Muscle of arm (tissue), 1 donor: ENCODE measurements at regions not wholly inside any gene's neighbourhood (a gene's known extent, or its start where the extent isn't known, plus 50 kb on each side); places are given as distances from the start of the nearest gene placed in this dataset.

Source experiments
- DNase-seq: peaks from one replicate; pipeline ENCODE4 v3.0.0-alpha.2; 2013

DNA sequence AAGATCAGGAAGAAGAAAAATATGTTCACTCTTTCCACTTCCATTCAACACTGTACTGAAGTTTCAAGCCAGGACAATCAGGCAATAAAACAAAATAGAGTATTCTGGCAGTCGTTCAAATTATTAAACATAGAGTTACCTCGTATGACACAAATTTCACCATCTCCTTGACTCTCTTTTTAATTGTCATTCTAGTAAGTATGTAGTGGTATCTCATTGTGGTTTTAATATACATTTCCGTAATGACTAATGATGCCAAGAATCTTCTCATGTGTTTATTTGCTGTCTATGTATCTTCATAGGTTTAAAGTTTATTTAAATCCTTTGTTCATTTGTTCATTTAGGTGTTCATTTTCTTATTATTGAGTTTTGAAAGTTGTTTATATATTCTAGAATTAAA is 352.2 kb downstream of the IDS start:
- DNase-seq: no peak

DNA sequence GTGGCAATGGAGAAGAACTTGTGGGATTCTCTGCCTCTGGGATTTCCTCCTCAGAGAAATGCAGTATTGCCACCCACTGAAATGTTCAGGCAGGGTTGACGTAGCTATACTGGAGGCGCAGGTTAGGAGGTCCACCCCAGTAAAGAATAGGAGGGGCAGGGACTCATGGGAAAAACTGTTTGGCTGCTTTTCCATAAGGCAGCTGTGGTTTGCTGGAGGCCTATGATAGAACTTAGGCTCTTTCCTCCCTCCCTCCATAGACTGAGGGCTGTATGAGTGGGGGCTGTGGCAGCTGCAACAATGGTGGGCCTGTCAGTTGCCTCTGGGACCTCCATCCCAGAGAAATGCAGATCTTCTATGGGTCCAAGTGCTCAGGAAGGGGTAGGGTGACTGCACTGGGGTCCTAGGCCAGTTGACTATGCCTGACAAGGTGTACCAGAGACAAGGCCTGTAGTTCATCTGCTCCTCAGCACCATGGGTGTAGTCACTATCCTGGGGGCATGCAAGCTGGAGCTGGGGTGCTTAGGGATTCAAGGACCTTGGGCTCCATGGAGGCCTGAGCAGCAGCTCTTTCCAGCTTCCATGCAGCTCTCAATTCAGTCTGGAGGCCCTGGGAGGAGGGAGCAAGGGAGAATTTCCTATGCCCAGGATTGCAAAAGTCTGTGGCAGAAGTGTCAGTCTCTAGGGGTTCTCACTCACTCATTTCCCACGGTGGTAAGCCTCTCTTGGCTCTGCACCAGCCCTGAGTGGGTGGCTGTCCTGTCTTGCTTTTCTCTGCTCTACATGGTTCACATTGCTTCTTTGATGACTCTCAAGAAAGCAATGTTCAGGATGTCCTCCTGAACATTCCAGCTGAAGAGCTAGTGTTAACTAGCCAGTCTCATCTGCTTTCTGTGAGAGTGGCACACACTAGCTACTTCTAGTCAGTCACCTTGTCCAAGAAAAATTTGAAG is 353.0 kb downstream of the IDS start:
- DNase-seq: no peak

DNA sequence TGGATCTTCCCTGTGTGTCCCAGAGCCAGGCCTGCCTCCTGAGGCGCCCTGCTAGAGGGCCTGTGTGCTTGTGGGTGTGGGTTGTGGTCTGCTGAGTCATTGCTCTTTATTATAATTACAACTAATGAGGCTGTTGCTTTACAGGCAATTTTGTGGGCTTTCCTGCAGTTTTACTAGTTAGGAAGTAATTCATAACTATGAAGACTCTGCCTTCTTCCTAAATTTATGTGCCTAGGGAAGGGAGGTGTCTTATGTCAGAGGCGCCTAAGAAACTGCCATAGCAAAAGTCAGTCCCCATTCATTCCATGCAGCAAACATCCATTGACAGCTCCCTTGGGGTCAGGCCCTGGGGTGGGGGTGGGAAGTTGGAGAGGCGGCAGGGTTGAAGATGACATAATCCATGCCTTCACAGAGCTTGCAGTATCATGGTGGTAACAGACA is 359.2 kb downstream of the IDS start:
- DNase-seq: no peak

DNA sequence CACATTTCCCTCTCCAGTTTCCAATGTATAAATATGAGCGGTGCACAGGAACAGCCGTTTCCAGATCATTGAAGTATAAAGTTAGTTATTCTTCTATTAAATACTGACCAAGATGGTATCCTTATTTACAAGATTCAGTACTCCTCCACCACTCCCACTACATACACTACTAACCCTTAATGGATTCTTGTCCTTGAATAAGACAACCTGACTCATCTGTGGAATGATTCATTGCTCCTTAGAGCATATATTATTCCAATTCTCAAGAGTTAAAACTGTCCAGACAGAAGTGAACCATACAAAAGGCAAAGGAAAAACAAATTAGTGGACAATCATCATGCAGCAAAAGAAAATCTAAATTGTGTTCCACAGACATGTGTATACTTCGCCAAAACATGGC is 373.3 kb downstream of the IDS start:
- no peak for DNase-seq

DNA sequence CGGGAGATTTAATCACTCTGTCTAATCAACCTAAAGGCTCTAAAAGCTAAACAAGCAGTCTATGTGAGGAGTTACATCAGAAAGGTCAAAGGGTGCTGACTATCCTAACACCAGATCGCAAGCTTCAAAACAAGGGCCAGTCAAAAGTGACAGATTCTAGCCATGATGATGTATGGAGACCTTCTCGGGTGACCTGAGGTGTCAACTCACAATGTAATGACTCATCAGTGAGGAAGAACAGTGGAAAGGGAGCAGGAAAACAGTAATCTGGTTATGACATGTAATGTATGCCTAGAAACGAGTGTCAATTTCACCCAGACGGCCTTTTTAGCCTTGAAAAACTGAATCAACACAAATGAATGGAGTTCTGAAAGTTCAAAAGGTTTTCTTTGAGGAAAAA is 375.3 kb downstream of the IDS start:
- no peak for DNase-seq

DNA sequence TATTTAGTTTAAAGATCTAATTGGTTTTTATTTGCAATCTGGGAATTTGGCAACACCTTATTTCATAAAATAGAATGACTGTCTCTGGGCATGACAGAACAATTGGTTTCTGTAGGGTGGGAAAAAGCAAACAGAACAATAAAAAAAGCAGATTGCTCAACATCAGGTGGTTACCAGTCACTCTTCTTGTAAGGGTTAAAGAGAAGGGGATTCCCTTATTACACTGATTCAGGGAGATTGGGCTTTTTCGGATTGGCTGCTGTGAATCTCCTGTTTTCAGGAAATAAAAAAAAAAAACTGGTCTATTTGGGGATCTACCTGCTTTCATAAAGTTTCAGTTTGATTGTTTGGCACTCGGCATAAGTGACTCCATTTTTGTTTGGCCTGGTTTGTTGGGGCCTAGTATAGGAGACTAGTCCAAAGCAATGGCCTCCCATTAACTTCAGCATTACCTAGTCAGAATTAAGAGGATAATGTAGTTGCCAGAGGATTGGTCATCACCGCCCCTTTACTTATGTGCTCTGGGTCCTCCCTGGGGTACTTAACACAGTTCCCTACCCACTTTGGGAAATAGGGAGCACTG is 380.5 kb downstream of the IDS start:
- DNase-seq: no peak

DNA sequence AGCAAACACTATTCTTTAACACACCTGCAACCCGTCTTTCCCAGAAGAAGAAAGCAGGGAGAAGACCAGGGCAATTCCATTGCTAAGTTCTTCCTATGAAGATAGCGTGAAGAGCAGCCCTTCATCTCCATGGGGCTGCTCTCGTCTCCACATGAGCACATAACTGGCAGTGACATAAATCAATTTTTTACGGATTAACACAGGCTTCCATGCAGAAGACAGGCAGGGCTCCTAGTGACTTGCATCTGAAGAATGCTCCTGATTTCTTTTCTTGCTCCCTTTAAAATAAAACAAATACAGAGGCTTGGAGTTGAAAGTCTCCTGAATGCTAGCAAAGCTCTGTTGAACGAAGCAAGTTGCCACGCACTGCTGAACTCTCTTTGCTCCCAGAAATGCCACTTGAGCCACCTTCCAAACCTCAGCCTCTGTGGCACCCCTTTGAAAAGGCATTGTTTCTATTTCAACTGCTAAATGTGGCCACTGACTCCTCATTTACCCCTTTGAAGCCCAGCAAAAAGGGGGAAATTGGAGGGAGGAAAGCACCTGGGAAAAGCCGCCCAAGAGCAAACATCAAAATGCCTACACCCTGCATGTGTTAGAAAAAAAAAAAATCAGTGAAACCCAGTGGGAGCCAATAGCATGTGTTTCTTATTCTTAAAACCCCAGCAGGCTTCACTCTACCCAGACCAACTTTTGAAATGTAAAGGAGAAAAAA is 383.7 kb downstream of the IDS start:
- no peak for DNase-seq

DNA sequence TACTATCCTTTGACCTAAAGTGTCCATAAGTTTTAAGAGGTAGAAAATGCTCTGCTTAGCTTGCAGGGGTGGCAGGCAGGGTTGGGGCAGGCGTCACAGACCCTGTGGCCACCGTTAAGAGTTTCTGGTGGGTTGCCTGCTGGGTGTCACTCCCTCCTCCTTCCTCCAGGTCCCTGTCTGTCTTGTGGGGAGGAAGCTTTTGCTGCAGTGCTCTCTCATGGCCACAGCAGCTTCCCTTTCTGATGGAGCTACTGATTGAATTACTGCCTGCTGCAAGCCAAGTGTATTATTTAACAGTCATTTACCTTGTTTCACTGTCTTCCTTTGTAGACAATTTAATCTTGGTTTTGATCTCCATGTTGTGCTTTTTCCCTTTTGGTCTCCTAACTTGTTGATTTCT is 384.6 kb downstream of the IDS start:
- DNase-seq: no peak

DNA sequence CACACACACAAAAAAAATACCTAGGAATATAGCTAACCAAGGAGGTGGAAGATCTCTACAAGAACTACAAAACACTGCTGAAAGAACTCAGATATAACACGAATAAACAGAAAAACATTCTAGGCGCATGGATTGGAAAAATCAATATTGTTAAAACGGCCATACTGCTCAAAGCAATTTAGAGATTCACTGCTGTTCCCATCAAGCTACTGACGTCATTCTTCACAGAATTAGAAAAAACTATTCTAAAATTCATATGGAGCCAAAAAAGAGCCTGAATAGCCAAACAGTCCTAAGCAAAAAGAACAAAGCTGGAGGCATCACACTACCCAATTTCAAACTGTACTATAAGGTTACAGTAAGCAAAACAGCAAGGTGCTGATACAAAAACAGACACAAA is 390.2 kb downstream of the IDS start:
- no peak for DNase-seq

DNA sequence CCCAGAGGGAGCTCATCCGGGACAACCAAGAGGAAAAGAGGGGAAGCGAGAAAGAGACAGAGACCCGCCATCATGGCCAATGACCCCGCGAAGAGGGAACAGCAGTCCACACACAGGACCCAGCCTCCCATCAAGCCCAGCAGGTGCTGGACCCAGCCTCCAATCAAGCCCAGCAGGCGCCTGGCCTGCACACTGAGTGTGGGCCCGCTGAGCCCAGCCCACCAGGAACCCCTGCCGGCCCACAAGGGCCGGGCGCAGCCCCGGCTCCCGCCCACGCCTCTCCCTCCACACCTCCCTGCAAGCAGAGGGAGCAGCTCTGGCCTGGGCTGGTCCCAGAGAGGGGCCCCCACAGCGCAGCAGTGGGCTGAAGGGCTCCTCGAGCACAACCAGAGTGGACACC is 391.1 kb downstream of the IDS start:
- DNase-seq: no peak

DNA sequence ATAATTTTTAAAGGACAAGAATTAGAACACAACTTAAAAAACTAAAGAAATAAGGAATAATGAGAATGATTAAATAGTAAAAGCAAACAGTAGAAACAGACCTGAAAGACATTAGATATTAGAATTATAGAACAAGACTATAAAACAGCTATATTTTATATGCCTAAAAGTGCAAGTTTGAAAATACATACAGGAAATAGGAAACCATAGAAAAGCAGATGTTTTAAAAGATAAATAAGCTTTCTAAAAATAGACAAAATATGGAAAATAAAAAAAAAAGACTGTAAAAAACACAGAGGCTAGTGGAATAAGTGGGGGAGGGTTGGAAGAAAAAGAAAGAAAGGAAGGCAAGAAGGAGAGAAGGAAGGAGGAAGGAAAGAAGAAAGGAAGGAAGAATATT is 407.3 kb downstream of the IDS start:
- no peak for DNase-seq

DNA sequence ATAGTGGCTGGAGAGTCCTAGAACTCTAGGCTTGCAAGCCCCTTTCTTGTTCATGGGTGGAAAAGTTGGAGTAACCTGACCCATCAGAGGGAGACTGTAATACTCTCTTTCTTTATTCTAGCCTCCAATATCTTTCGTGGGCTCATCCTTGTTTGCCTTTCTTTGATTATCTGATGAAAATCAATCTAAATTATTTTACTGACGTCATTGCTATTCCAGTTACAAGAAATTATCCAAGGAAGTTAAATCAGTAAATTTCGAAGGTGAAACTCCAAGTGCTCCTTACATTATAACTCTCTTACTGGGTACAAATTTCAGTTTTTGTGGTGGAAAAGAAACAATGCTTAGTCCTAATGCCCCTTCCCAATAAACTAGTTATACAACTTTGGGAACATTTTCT is 412.9 kb downstream of the IDS start:
- no peak for DNase-seq

DNA sequence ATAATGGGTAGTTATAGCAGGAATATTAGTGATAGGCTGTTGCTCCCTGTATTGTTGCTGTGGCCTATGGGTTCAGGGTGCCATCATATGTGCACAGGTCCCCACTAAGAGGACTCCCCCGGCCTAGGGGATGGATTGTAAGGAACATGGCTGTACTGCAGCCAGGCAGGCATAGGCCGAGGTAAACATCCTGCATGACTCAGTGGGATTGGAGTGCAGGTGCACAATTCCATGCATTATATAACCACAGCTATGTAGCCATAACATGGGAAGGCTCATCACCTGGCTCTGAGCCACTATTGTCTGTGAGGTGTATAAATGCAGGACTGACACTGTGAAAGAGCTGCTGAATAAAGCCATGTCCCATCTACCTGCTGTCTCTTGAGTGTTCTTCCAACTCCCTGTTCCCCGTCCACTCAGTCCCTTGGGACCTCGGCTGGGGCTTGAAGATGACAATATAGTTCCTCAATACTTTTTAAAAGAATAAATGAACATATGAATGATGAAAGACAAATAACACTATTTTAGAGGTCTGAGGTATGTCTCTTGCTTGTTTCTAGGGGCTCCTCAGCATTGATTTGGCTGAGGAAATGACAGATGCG is 425.2 kb downstream of the IDS start:
- no peak for DNase-seq

DNA sequence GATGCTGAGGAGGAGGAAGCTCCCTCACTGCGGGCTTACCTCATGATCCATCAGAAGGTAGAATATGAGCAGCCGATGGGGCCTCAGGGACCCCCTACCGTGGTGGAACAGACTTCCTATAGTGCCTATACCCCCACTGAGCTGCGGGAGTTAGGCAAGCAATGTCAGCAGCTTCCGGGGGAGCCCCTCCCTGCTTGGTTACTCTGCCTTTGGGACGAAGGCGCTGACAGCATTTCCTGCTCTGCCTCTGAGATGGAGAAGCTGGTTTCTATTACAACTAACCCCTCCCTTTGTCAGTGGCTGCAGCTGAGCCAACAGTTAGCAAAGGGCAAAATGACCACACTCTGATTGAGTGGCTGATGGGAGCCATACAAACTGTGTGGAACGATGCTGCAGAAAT is 430.7 kb downstream of the IDS start:
- peak; percentile 38 for DNase-seq

DNA sequence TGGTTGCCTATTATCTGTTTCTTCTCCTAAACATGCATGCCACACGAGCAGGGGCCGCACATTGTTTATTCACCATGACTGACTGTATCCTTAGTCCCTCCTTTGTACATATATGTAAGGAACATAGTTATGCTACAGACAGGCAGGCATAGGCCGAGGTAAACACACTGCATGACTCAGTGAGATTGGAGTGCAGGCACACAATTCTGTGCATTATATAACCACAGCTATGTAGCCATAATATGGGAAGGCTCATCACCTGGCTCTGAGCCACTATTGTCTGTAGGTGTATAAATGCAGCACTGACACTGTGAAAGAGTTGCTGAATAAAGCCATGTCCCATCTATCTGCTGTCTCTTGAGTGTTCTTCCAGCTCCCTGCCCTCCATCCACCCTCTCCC is 431.6 kb downstream of the IDS start:
- no peak for DNase-seq

DNA sequence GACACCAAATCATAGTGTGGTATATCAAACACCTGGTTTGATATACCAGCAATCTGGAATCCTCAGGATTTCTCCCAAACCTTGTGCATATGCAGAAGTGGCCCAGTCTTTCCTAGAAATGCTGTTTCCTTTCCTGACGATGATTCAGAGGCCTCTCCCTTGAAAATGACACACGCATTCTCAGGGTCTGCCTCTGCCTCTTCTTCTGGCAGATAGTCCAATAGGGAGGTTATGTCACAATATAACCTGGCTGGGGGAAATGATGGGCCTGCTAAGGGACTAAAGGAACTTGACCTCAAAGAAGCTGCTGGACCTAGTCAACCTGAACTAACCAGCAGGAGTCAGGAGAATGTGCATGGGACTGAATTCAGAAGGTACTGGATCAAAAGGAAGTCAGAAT is 435.2 kb downstream of the IDS start:
- DNase-seq: no peak

DNA sequence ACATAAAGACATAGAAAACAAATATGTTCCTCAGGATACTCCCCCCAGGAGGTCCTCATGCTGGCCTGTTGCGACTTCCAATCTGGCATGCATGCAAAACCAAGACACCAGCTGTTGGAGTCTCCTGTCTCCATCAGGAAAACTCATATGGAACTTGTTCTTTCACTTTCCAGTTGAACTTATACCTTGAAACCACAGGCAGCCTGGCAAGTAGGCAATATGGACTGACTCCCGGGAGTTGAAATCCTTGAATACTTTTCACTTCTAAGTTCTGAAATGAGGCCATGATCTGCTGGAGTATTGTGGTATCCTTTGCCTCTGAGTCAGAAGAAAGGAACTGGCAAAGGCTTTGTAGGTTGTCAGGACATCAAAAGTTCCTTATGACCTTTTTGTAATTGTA is 444.2 kb downstream of the IDS start:
- DNase-seq: peak; percentile 10
